SK-N-SH (cell line): ENCODE measurements at regions not wholly inside any gene's neighbourhood (a gene's known extent, or its start where the extent isn't known, plus 50 kb on each side); places are given as distances from the start of the nearest gene placed in this dataset.
A peak's percentile ranks its signal among the peaks of the same experiment; 100 is the strongest.

Source experiments
- CTCF ChIA-PET: fragments of 300-600, 350-600 bp; formaldehyde crosslinking; extraction: SDS; loops from one replicate; lab custom pipeline; 2021; lab: Yijun Ruan, JAX
- POLR2A ChIA-PET: fragments of 350-600 bp; sonication (Branson Sonifier 250); formaldehyde crosslinking; extraction: SDS; loops from one replicate; lab custom pipeline; 2020; ENCODE audit warnings: antibody characterized with exemption, inconsistent platforms; lab: Yijun Ruan, JAX
- DNase-seq: peaks from one replicate; pipeline ENCODE4 v3.0.0; 2012
- H2AFZ ChIP-seq: fragments of 200-600 bp; sonication (generic); 2 replicates; pipeline ENCODE4 v1.8.1; 2016; ENCODE audit warnings: antibody characterized with exemption, mild to moderate bottlenecking, low read depth
- H3F3A ChIP-seq: fragments of 200-600 bp; sonication (generic); replicated peaks from 2 replicates; pipeline ENCODE3; 2016; ENCODE audit warnings: antibody characterized with exemption, mild to moderate bottlenecking; ENCODE audit not compliant: insufficient read depth
- H3K27ac ChIP-seq, 2 experiments: fragments of 200-500 bp in 1 of 2; fragments of 200-600 bp in 1 of 2; sonication (Bioruptor generic) in 1 of 2; sonication (generic), shearing (Covaris generic) in 1 of 2; 2 replicates each; pipeline versions ENCODE4 v1.5.1 to v1.6.1; 2014 to 2016; ENCODE audit warnings: low read depth in 2 of 2, inconsistent platforms in 1 of 2, low read length in 1 of 2, mild to moderate bottlenecking in 1 of 2, mixed read lengths in 1 of 2
- H3K27me3 ChIP-seq: fragments of 200-600 bp; sonication (generic), shearing (Covaris generic); 2 replicates; pipeline ENCODE4 v1.6.1; 2016; ENCODE audit warnings: mixed run types; ENCODE audit not compliant: insufficient read depth
- H3K36me3 ChIP-seq, 2 experiments: fragments of 200-500 bp in 1 of 2; fragments of 200-600 bp in 1 of 2; sonication (Bioruptor generic) in 1 of 2; sonication (generic) in 1 of 2; replicated peaks in 1 of 2; 2 replicates each; pipeline versions ENCODE3 to v1.5.1; 2014 to 2016; ENCODE audit warnings: low read length in 1 of 2, mild to moderate bottlenecking in 1 of 2; ENCODE audit not compliant: insufficient read depth in 2 of 2, control insufficient read depth in 1 of 2
- H3K4me1 ChIP-seq, 2 experiments: fragments of 200-500 bp in 1 of 2; fragments of 200-600 bp in 1 of 2; sonication (Bioruptor generic) in 1 of 2; sonication (generic), shearing (Covaris generic) in 1 of 2; 2 replicates each; pipeline versions ENCODE4 v1.5.1 to v1.6.1; 2014 to 2016; ENCODE audit warnings: low read depth in 1 of 2, low read length in 1 of 2, mixed run types in 1 of 2; ENCODE audit not compliant: insufficient read depth in 2 of 2, control insufficient read depth in 1 of 2
- H3K4me2 ChIP-seq: fragments of 200-600 bp; sonication (generic), shearing (Covaris generic); 2 replicates; pipeline ENCODE4 v1.6.1; 2017; ENCODE audit warnings: mixed run types
- H3K4me3 ChIP-seq, 2 experiments: fragments of 200-500 bp in 1 of 2; fragments of 200-600 bp in 1 of 2; sonication (Bioruptor generic) in 1 of 2; sonication (generic), shearing (Covaris generic) in 1 of 2; 2 replicates each; pipeline versions ENCODE4 v1.5.1 to v1.8.1; 2014 to 2016; ENCODE audit warnings: low read depth in 2 of 2, inconsistent platforms in 1 of 2, low read length in 1 of 2, mild to moderate bottlenecking in 1 of 2, mixed read lengths in 1 of 2, moderate library complexity in 1 of 2
- H3K79me2 ChIP-seq: fragments of 200-600 bp; sonication (generic); 2 replicates; pipeline ENCODE4 v1.8.1; 2017; ENCODE audit warnings: mild to moderate bottlenecking; ENCODE audit not compliant: insufficient read depth
- H3K9ac ChIP-seq: fragments of 200-600 bp; sonication (generic); 2 replicates; pipeline ENCODE4 v1.6.1; 2017; ENCODE audit warnings: mixed run types
- H3K9me2 ChIP-seq: fragments of 200-600 bp; sonication (generic); 2 replicates; pipeline ENCODE4 v1.6.1; 2017; ENCODE audit warnings: mixed run types
- H3K9me3 ChIP-seq: fragments of 200-600 bp; sonication (generic); 2 replicates; pipeline ENCODE4 v1.6.1; 2017; ENCODE audit warnings: mixed run types, mild to moderate bottlenecking, moderate library complexity
- H4K20me1 ChIP-seq: fragments of 200-600 bp; sonication (generic); 2 replicates; pipeline ENCODE4 v1.6.1; 2017; ENCODE audit warnings: mild to moderate bottlenecking, mixed run types; ENCODE audit not compliant: insufficient read depth
- CHD2 ChIP-seq: fragments of 150-350 bp; IDR thresholded peaks from 2 replicates; pipeline ENCODE4 v1.6.1; 2018; ENCODE audit warnings: low read length; ENCODE audit not compliant: partially characterized antibody
- ELF1 ChIP-seq: IDR thresholded peaks from 2 replicates; pipeline ENCODE4 v1.4.0; 2012
- FOXM1 ChIP-seq: IDR thresholded peaks from 2 replicates; pipeline ENCODE4 v1.4.0; 2012; ENCODE audit warnings: low read depth, mild to moderate bottlenecking
- GATA2 ChIP-seq: sonication (generic); formaldehyde crosslinking; IDR thresholded peaks from 2 replicates; pipeline ENCODE4 v1.5.0; 2020; ENCODE audit warnings: mild to moderate bottlenecking, missing genetic modification reagents
- MXI1 ChIP-seq: IDR thresholded peaks from 2 replicates; pipeline ENCODE4 v1.6.1; 2012; ENCODE audit warnings: mild to moderate bottlenecking, low read depth, low read length, improper control_type of control experiment
- PBX3 ChIP-seq: IDR thresholded peaks from 2 replicates; pipeline ENCODE4; 2012
- POLR2AphosphoS5 ChIP-seq: IDR thresholded peaks from 2 replicates; pipeline ENCODE4 v1.6.1; 2012; ENCODE audit warnings: low read depth, low read length
- RCOR1 ChIP-seq: fragments of 150-350 bp; IDR thresholded peaks from 2 replicates; pipeline ENCODE4 v1.6.1; 2017; ENCODE audit warnings: antibody characterized with exemption, low read length
- REST ChIP-seq: IDR thresholded peaks from 2 replicates; pipeline ENCODE4 v1.6.1; 2012; ENCODE audit warnings: mild to moderate bottlenecking, low read depth, low read length, moderate library complexity
- RFX5 ChIP-seq: IDR thresholded peaks from 2 replicates; pipeline ENCODE4 v1.6.1; 2012; ENCODE audit warnings: mild to moderate bottlenecking, improper control_type of control experiment, low read length
- RXRA ChIP-seq: IDR thresholded peaks from 2 replicates; pipeline ENCODE4 v1.4.0; 2012; ENCODE audit warnings: low read depth, mild to moderate bottlenecking, borderline replicate concordance
- YY1 ChIP-seq: IDR thresholded peaks from 2 replicates; pipeline ENCODE4 v1.4.0; 2012; ENCODE audit warnings: low read depth, mild to moderate bottlenecking
- ZBTB33 ChIP-seq: IDR thresholded peaks from 2 replicates; pipeline ENCODE4 v1.4.0; 2012; ENCODE audit warnings: low read depth, borderline replicate concordance
- WGBS: methylation state at CpG from one replicate; pipeline ENCODE4 v1.1.6; 2017; ENCODE audit warnings: low lambda C conversion rate; 5-methylcytosine and 5-hydroxymethylcytosine counted together
- TF ChIP-seq, protein P1 (sequence below): IDR thresholded peaks from 2 replicates; pipeline ENCODE4 v1.4.0; 2012; ENCODE audit warnings: low read depth

GRCh38 chr7:116348346-116348745 lies 138.0 kb downstream of the TES start:
- Histone ChIP-seq H3K9me3 (peaks cover 13% of the 10 kb centered on the region; the same call in 1 of the 2 replicates), H3K27ac (no peak overlapping the region), H3K4me3 (no peak overlapping the region), H2AFZ (no peak overlapping the region), H4K20me1 (no peaks in the 10 kb centered on the region), H3K36me3 (peaks cover 0 to 14% of the 10 kb centered on the region in 2 experiments), H3K9ac (no peak overlapping the region), H3K4me1 (peaks cover 0 to under 1% of the 10 kb centered on the region in 2 experiments; a peak in 1 of 4 replicates), H3K9me2 (no peaks in the 10 kb centered on the region), H3K27me3 (no peaks in the 10 kb centered on the region), H3K4me2 (no peak overlapping the region), H3F3A (no peaks in the 10 kb centered on the region), H3K79me2 (no peaks in the 10 kb centered on the region)
- TF ChIP-seq, protein P1, sequence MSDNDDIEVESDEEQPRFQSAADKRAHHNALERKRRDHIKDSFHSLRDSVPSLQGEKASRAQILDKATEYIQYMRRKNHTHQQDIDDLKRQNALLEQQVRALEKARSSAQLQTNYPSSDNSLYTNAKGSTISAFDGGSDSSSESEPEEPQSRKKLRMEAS, result no peak
- CTCF ChIA-PET, result interaction anchor here (0.6 kb wide), 1 partner anchor 22 kb away, joined by 3 read pairs; no protein-coding TSS in a partner anchor
- WGBS, result 49% methylated on average over 3 of the region's 3 CpGs
- POLR2A ChIA-PET, result no interaction called here
- DNase-seq, result no peak

DNA sequence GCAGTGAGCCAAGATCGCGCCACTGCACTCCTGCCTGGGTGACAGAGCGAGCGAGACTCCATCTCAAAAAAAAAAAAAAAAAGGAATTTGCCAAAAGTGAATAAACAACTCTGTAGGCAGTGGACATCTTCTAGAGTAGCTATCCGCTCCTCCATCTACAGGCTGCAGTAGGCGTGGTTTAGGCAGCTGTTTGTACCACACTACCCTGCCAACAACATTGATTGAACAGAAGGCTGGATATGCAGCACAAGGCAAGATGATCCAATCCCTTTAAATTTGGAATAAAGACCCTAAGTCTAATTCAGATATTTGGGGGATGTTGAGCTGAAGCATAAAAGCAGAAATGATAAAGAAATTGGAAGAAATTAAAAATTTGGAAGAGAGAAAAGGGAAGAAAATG lies 141.6 kb downstream of the TES start:
- Histone ChIP-seq H3K27ac (no peak overlapping the region), H3K79me2 (no peaks in the 10 kb centered on the region), H3K4me1 (peaks cover 6 to 33% of the 10 kb centered on the region in 2 experiments), H3K4me2 (no peak overlapping the region), H3K36me3 (peaks cover 0 to 5% of the 10 kb centered on the region in 2 experiments), H3K9me3 (peaks cover 8% of the 10 kb centered on the region; the same call in 1 of the 2 replicates), H3K9me2 (no peaks in the 10 kb centered on the region), H2AFZ (peak overlapping the region; percentile 10; the same call in 1 of the 2 replicates), H3F3A (peaks cover 28% of the 10 kb centered on the region), H3K4me3 (no peak overlapping the region), H4K20me1 (no peaks in the 10 kb centered on the region), H3K27me3 (no peaks in the 10 kb centered on the region), H3K9ac (no peak overlapping the region)
- ChIA-PET CTCF (interaction anchor here (0.6 kb wide), 1 partner anchor 187 kb away, joined by 3 read pairs; no protein-coding TSS in a partner anchor), POLR2A (no interaction called here)
- WGBS, result 62% methylated on average over 6 of the region's 6 CpGs
- DNase-seq, result no peak
- TF ChIP-seq REST, result no peak
- no peak for TF ChIP-seq YY1
- TF ChIP-seq RCOR1, result no peak
- no peak for TF ChIP-seq ZBTB33
- TF ChIP-seq POLR2AphosphoS5, result no peak
- TF ChIP-seq ELF1, result no peak
- no peak for TF ChIP-seq GATA2 (CRISPR knock-in tag)
- no peak for TF ChIP-seq CHD2
- no peak for TF ChIP-seq PBX3
- no peak for TF ChIP-seq RFX5
- TF ChIP-seq FOXM1, result no peak
- no peak for TF ChIP-seq RXRA
- no peak for TF ChIP-seq MXI1
